Myocyte (in vitro differentiated cells): ENCODE measurements at regions not wholly inside any gene's neighbourhood (a gene's known extent, or its start where the extent isn't known, plus 50 kb on each side); places are given as distances from the start of the nearest gene placed in this dataset.

ENCODE experiments used
- DNase-seq: peaks from one replicate; pipeline ENCODE4 v3.0.0-alpha.2; 2012; ENCODE audit warnings: low read depth

DNA sequence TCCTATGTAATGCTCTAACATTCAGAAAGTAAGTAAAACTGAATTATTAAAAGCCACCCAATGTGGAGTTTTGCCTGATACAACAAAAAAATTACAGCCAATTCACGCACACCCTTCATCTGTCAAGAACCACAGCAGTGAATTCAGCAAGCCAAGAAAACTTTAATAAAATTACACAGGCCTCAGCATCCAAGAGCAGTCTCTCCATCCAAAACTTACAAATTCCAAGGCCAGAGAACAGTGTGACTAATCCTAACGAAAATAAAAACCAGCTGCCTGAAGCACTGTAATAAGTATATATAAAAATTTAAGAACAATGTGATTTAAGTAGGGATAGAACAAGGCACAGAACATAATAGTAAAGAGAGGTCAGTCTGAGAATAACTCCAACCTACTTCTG is 54.2 kb downstream of the SIX6 start:
- peak; percentile 47 for DNase-seq

- DNase-seq: peak; percentile 77
These were observed 56.3 kb downstream of the SIX6 start for GRCh38 chr14:60565211-60565610.

DNA sequence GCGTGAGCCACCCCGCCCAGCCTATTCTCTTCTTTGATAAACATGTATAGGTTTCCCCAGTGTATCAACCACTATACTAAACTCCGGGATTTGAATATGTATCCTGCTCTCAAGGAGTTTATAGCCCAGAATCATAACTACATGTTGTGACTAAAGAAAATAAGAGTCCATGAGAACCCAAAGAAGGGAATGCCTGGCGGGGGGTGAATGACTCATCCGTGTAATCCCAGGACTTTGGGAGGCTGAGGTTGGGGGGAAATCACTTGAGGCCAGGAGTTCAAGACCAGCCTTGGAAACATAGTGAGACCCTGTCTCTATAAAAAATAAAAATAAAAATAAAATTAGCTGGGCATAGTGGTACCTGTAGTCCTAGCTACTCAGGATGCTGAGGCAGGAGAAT is 57.2 kb downstream of the SIX6 start:
- DNase-seq: no peak

- no peak for DNase-seq
These were observed 65.1 kb downstream of the SIX6 start for GRCh38 chr14:60573943-60574495.

GRCh38 chr14:60575008-60575407 is 66.1 kb downstream of the SIX6 start:
- DNase-seq: no peak

- DNase-seq: no peak
These were observed 63.6 kb downstream of the SIX1 start for GRCh38 chr14:60585676-60586075.

DNA sequence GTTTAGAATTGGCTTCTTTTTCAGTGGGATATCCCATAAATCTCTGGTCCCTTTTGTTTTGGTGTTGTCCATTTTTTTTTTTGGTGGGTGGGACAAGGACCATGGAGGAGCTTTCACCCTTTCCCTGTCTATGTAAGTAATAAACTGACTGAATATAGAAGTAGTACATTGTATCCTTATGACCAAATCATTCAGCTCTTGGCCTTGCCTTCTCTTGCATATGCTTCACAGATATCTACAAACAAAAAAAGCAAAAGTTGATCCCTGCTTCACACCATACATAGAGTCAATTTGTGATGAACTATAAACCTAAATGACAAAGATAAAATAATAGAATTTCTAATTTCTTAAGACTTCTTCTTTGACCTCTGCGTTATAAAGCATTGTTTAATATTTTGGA is 59.8 kb downstream of the SIX1 start:
- no peak for DNase-seq

GRCh38 chr14:60590991-60591414 is 58.3 kb downstream of the SIX1 start:
- DNase-seq: peak; percentile 6
